Keratinocyte (primary cell): ENCODE measurements at regions not wholly inside any gene's neighbourhood (a gene's known extent, or its start where the extent isn't known, plus 50 kb on each side); places are given as distances from the start of the nearest gene placed in this dataset.

Source experiments
- DNase-seq: peaks from one replicate; pipeline ENCODE4 v3.0.0-alpha.2; 2011; ENCODE audit warnings: low read depth, missing footprints, low spot score
- FAIRE-seq: peaks from 2 replicates; lab custom pipeline; 2011; peaks lifted over from hg19 to GRCh38; lab: Jason Lieb, UNC
- H2AFZ ChIP-seq: 2 replicates; pipeline ENCODE4 v1.6.0; 2012; ENCODE audit warnings: low read length, control low read depth, inconsistent platforms; ENCODE audit not compliant: control insufficient read depth
- H3K27ac ChIP-seq: 2 replicates; pipeline ENCODE4 v1.5.1; 2011; ENCODE audit warnings: low read length; ENCODE audit not compliant: control insufficient read depth, insufficient read depth
- H3K27me3 ChIP-seq: 3 replicates; pipeline ENCODE4 v1.6.0; 2011; ENCODE audit warnings: low read length; ENCODE audit not compliant: control insufficient read depth, insufficient read depth; ENCODE audit errors: extremely low read depth
- H3K36me3 ChIP-seq, 2 experiments: 2 replicates in 1 of 2; 3 replicates in 1 of 2; pipeline ENCODE4 v1.5.1; 2011; ENCODE audit warnings: low read length in 2 of 2, mild to moderate bottlenecking in 1 of 2; ENCODE audit not compliant: control insufficient read depth in 2 of 2, insufficient read depth in 2 of 2; ENCODE audit errors: extremely low read depth in 1 of 2
- H3K4me1 ChIP-seq: 3 replicates; pipeline ENCODE4 v1.5.1; 2011; ENCODE audit warnings: low read length; ENCODE audit not compliant: control insufficient read depth, insufficient read depth; ENCODE audit errors: extremely low read depth
- H3K4me2 ChIP-seq: 3 replicates; pipeline ENCODE4 v1.6.0; 2011; ENCODE audit warnings: low read depth, low read length; ENCODE audit not compliant: control insufficient read depth, insufficient read depth; ENCODE audit errors: extremely low read depth
- H3K4me3 ChIP-seq, 3 experiments: fragments of 200-600 bp in 1 of 3; sonication (generic) in 1 of 3; 2 replicates in 2 of 3; 3 replicates in 1 of 3; pipeline ENCODE4 v1.5.1; 2011 to 2016; ENCODE audit warnings: low read length in 3 of 3, mild to moderate bottlenecking in 3 of 3, control low read depth in 2 of 3, inconsistent platforms in 1 of 3, low read depth in 1 of 3, mixed read lengths in 1 of 3, mixed run types in 1 of 3, moderate library complexity in 1 of 3; ENCODE audit not compliant: control insufficient read depth in 2 of 3, insufficient read depth in 2 of 3; ENCODE audit errors: extremely low read depth in 1 of 3
- H3K79me2 ChIP-seq: 2 replicates; pipeline ENCODE4 v1.6.0; 2012; ENCODE audit warnings: low read length; ENCODE audit not compliant: control insufficient read depth, insufficient read depth
- H3K9ac ChIP-seq: 3 replicates; pipeline ENCODE4 v1.6.0; 2011; ENCODE audit warnings: low read length; ENCODE audit not compliant: control insufficient read depth, insufficient read depth; ENCODE audit errors: extremely low read depth
- H3K9me1 ChIP-seq: 3 replicates; pipeline ENCODE4 v1.6.0; 2011; ENCODE audit warnings: low read length; ENCODE audit not compliant: control insufficient read depth, insufficient read depth; ENCODE audit errors: extremely low read depth
- H3K9me3 ChIP-seq: 2 replicates; pipeline ENCODE4 v1.5.1; 2012; ENCODE audit warnings: low read depth, low read length; ENCODE audit not compliant: control insufficient read depth
- H4K20me1 ChIP-seq: 3 replicates; pipeline ENCODE4 v1.6.0; 2011; ENCODE audit warnings: low read length; ENCODE audit not compliant: control insufficient read depth, insufficient read depth; ENCODE audit errors: extremely low read depth
- CTCF ChIP-seq, 3 experiments: IDR thresholded peaks in 1 of 3; conservative IDR thresholded peaks in 1 of 3; optimal IDR thresholded peaks in 1 of 3; 2 replicates in 2 of 3; 3 replicates in 1 of 3; pipeline versions ENCODE3 to v1.5.1; 2011; ENCODE audit warnings: low read length in 3 of 3, mild to moderate bottlenecking in 3 of 3, moderate library complexity in 2 of 3, control low read depth in 1 of 3, inconsistent platforms in 1 of 3; ENCODE audit not compliant: insufficient read depth in 2 of 3; ENCODE audit errors: extremely low read depth in 1 of 3
- EZH2 ChIP-seq: IDR thresholded peaks from one replicate; pipeline ENCODE4 v1.6.1; 2012; ENCODE audit warnings: inconsistent platforms, mild to moderate bottlenecking, low read length, moderate library complexity
- dilution Hi-C: fragments of 300-500 bp; cut with MboI; formaldehyde crosslinking; loops from one replicate; pipeline ENCODE4 v1.7.0; 2020; ENCODE audit warnings: low sequenced_read_pairs; ENCODE audit not compliant: extremely low pct_ligation_motif_present

GRCh38 chr1:189697113-189697512, 780.6 kb downstream of the BRINP3 start:
- Histone ChIP-seq H3K9me1 (no peaks in the 10 kb centered on the region), H3K27me3 (no peaks in the 10 kb centered on the region), H3K4me1 (no peaks in the 10 kb centered on the region), H3K4me2 (no peak overlapping the region), H4K20me1 (no peaks in the 10 kb centered on the region), H2AFZ (no peak overlapping the region), H3K9me3 (no peaks in the 10 kb centered on the region), H3K79me2 (no peaks in the 10 kb centered on the region), H3K27ac (no peak overlapping the region), H3K36me3 (no peaks in the 10 kb centered on the region), H3K4me3 (no peak overlapping the region), H3K9ac (no peak overlapping the region)
- TF ChIP-seq EZH2 (no peak), CTCF (optimal IDR thresholded peaks at IDR 0.05 in 1 of 3, IDR thresholded peaks at IDR 0.05 in 1 of 3, conservative IDR thresholded peaks at IDR 0.05 in 1 of 3; ENCODE audit: extremely low read depth in 1 of 3, insufficient read depth in 2 of 3, low read length in 3 of 3) (no peak)
- DNase-seq (no peak), FAIRE-seq (no peak)
- dilution Hi-C loops, result no loop called here

GRCh38 chr1:189701606-189702005, 776.1 kb downstream of the BRINP3 start:
- Histone ChIP-seq H4K20me1 (no peaks in the 10 kb centered on the region), H3K9ac (no peak overlapping the region), H2AFZ (no peak overlapping the region), H3K9me1 (no peaks in the 10 kb centered on the region), H3K79me2 (no peaks in the 10 kb centered on the region), H3K4me1 (no peaks in the 10 kb centered on the region), H3K27ac (no peak overlapping the region), H3K9me3 (no peaks in the 10 kb centered on the region), H3K4me2 (no peak overlapping the region), H3K36me3 (no peaks in the 10 kb centered on the region), H3K4me3 (no peak overlapping the region), H3K27me3 (no peaks in the 10 kb centered on the region)
- DNase-seq (no peak), FAIRE-seq (no peak)
- dilution Hi-C loops, result no loop called here
- TF ChIP-seq CTCF (optimal IDR thresholded peaks at IDR 0.05 in 1 of 3, IDR thresholded peaks at IDR 0.05 in 1 of 3, conservative IDR thresholded peaks at IDR 0.05 in 1 of 3; ENCODE audit: extremely low read depth in 1 of 3, insufficient read depth in 2 of 3, low read length in 3 of 3), result no peak
- TF ChIP-seq EZH2, result no peak
